ENCODE measurements at regions not wholly inside any gene's neighbourhood (a gene's known extent, or its start where the extent isn't known, plus 50 kb on each side); places are given as distances from the start of the nearest gene placed in this dataset.

DNA sequence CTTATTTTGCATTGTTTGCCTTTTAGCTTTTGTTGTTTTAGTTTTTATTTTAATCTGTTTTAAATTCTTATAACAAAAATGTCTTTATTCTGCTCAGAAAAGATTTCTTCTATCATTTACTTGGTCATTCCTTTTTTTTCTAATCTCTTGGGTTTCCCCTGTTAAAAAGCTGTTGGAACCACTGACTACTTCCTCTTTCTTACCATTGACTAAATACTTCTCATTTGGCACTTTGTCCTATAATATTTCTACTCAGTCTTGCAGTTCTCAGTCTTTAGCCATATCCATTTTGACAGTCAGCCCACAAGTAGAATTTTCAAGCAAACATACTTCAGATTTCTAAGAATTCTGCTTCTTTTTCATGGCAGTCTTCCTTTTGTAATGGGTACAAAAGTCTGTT lies 567.2 kb downstream of the SATB2 start:
- no peak for TF ChIP-seq POLR2A (IDR thresholded peaks at IDR 0.05; ENCODE audit: low read depth, low read length)
- TF ChIP-seq POLR2AphosphoS5 (IDR thresholded peaks at IDR 0.05; ENCODE audit: low read depth, low read length): no peak
- no peak for TF ChIP-seq TAF1 (IDR thresholded peaks at IDR 0.05; ENCODE audit: low read depth, low read length)
- TF ChIP-seq SPI1 (IDR thresholded peaks at IDR 0.05; ENCODE audit: low read depth, low read length): peak; percentile 28; the same call in 1 of the 2 replicates
- no peak for TF ChIP-seq POU2F2 (IDR thresholded peaks at IDR 0.05; ENCODE audit: low read depth, low read length)
- no peak for TF ChIP-seq PAX5 (IDR thresholded peaks at IDR 0.05; ENCODE audit: insufficient read depth, low read length, severe bottlenecking)

Data from GM12891 (cell line).